Erythroblast (primary cell): ENCODE measurements at regions not wholly inside any gene's neighbourhood (a gene's known extent, or its start where the extent isn't known, plus 50 kb on each side); places are given as distances from the start of the nearest gene placed in this dataset.

Source experiments
- GATA1 ChIP-seq: IDR thresholded peaks from 2 replicates; pipeline ENCODE4 v1.6.1; 2011; ENCODE audit warnings: low read depth, mild to moderate bottlenecking, control low read depth, low read length, moderate library complexity
- POLR2A ChIP-seq: IDR thresholded peaks from 2 replicates; pipeline ENCODE4 v1.6.1; 2011; ENCODE audit warnings: mild to moderate bottlenecking, low read length

- TF ChIP-seq POLR2A (no peak), GATA1 (no peak)
Observed at GRCh38 chr22:26768952-26769351, 111.6 kb downstream of the MIAT start.
